Fibroblast of lung (primary cell): ENCODE measurements at regions not wholly inside any gene's neighbourhood (a gene's known extent, or its start where the extent isn't known, plus 50 kb on each side); places are given as distances from the start of the nearest gene placed in this dataset.
"Not testable (repeated sequence)": the region's sequence is repeated elsewhere in the genome, so short reads cannot be mapped to it uniquely, and the experiment has no call there.

ENCODE experiments used
- DNase-seq, 2 donors: peaks; one replicate each; pipeline versions ENCODE4 v3.0.0 to v3.0.0-alpha.2; 2010; ENCODE audit warnings: low read depth in 2 of 2
- H2AFZ ChIP-seq: 2 replicates; pipeline ENCODE4 v1.5.1; 2012; ENCODE audit warnings: low read length, control low read depth, inconsistent platforms
- H3K27ac ChIP-seq: 2 replicates; pipeline ENCODE4 v1.5.1; 2011; ENCODE audit warnings: low read length, control low read depth; ENCODE audit not compliant: insufficient read depth
- H3K27me3 ChIP-seq: 2 replicates; pipeline ENCODE4 v1.5.1; 2011; ENCODE audit warnings: mild to moderate bottlenecking, low read length; ENCODE audit not compliant: control insufficient read depth, insufficient read depth
- H3K36me3 ChIP-seq: 2 replicates; pipeline ENCODE4 v1.5.1; 2011; ENCODE audit warnings: low read length; ENCODE audit not compliant: control insufficient read depth, insufficient read depth
- H3K4me1 ChIP-seq: 2 replicates; pipeline ENCODE4 v1.5.1; 2011; ENCODE audit warnings: low read length; ENCODE audit not compliant: control insufficient read depth, insufficient read depth; ENCODE audit errors: extremely low read depth
- H3K4me2 ChIP-seq: 2 replicates; pipeline ENCODE4 v1.5.1; 2011; ENCODE audit warnings: low read length, control low read depth; ENCODE audit not compliant: insufficient read depth; ENCODE audit errors: extremely low read depth
- H3K4me3 ChIP-seq, 4 experiments: fragments of 200-600 bp in 1 of 4; sonication (generic) in 1 of 4; replicated peaks in 1 of 4; 2 replicates each; pipeline ENCODE4 v1.5.1; 2011 to 2016; ENCODE audit warnings: low read length in 4 of 4, low read depth in 3 of 4, mild to moderate bottlenecking in 3 of 4, control low read depth in 2 of 4, inconsistent platforms in 1 of 4, mixed read lengths in 1 of 4; ENCODE audit not compliant: insufficient read depth in 1 of 4; ENCODE audit errors: control extremely low read depth in 1 of 4
- H3K79me2 ChIP-seq: 2 replicates; pipeline ENCODE4 v1.5.1; 2012; ENCODE audit warnings: mild to moderate bottlenecking, low read length, inconsistent platforms; ENCODE audit not compliant: control insufficient read depth, insufficient read depth
- H3K9ac ChIP-seq: 2 replicates; pipeline ENCODE4 v1.5.1; 2011; ENCODE audit warnings: mild to moderate bottlenecking, low read length, control low read depth; ENCODE audit not compliant: insufficient read depth
- H3K9me3 ChIP-seq: 2 replicates; pipeline ENCODE4 v1.5.1; 2012; ENCODE audit warnings: low read depth, low read length; ENCODE audit not compliant: control insufficient read depth, insufficient read depth
- H4K20me1 ChIP-seq: 2 replicates; pipeline ENCODE4 v1.5.1; 2011; ENCODE audit warnings: low read length; ENCODE audit not compliant: control insufficient read depth, insufficient read depth; ENCODE audit errors: extremely low read depth
- EZH2 ChIP-seq: IDR thresholded peaks from 2 replicates; pipeline ENCODE4 v1.5.1; 2012; ENCODE audit warnings: low read length, control low read depth, mild to moderate bottlenecking; ENCODE audit errors: missing control alignments
- TF ChIP-seq, protein P1 (sequence below), 2 donors: IDR thresholded peaks in 1 of 2; conservative IDR thresholded peaks in 1 of 2; 1 replicate in 1 of 2; 2 replicates in 1 of 2; pipeline ENCODE4 v1.5.1; 2011 to 2012; ENCODE audit warnings: low read length in 2 of 2, control low read depth in 1 of 2, inconsistent platforms in 1 of 2, low read depth in 1 of 2, mild to moderate bottlenecking in 1 of 2

DNA sequence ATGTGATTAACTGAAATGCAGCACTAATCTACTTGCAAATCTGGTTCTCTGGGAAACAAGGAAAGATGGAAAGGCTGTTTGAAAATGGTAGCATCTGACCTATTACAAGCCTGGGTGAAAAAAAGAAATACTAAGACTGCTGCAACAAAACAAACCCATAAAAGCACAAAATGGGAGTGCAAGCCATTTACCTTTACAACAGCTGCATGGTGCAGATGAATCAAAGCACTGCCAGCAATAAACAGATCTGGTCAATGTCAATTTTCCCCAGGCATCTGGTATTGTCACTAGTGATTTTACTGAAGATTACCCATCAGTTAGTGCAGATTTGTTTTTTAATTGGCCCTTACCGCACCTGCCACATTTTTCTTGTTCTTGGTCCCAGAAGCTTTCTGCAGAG, 1341.7 kb downstream of the PLA2G4A start:
- H3K79me2 ChIP-seq = no peaks in the 10 kb centered on the region

GRCh38 chr1:188170935-188171334, 1342.2 kb downstream of the PLA2G4A start:
- TF ChIP-seq EZH2 = no peak
- TF ChIP-seq, protein P1, sequence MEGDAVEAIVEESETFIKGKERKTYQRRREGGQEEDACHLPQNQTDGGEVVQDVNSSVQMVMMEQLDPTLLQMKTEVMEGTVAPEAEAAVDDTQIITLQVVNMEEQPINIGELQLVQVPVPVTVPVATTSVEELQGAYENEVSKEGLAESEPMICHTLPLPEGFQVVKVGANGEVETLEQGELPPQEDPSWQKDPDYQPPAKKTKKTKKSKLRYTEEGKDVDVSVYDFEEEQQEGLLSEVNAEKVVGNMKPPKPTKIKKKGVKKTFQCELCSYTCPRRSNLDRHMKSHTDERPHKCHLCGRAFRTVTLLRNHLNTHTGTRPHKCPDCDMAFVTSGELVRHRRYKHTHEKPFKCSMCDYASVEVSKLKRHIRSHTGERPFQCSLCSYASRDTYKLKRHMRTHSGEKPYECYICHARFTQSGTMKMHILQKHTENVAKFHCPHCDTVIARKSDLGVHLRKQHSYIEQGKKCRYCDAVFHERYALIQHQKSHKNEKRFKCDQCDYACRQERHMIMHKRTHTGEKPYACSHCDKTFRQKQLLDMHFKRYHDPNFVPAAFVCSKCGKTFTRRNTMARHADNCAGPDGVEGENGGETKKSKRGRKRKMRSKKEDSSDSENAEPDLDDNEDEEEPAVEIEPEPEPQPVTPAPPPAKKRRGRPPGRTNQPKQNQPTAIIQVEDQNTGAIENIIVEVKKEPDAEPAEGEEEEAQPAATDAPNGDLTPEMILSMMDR (conservative IDR thresholded peaks at IDR 0.05 in 1 of 2, IDR thresholded peaks at IDR 0.05 in 1 of 2; ENCODE audit: low read depth in 1 of 2, low read length in 2 of 2) = no peak
- no peak overlapping the region for H3K27ac ChIP-seq
- H3K4me3 ChIP-seq = no peak overlapping the region

More for the DNA sequence above, 1341.7 kb downstream of the PLA2G4A start:
- H3K9ac ChIP-seq = no peak overlapping the region
- H3K9me3 ChIP-seq = no peaks in the 10 kb centered on the region
- H3K36me3 ChIP-seq = no peaks in the 10 kb centered on the region
- H4K20me1 ChIP-seq = no peaks in the 10 kb centered on the region
- no peak for DNase-seq
- no peak overlapping the region for H3K4me3 ChIP-seq
- no peak for TF ChIP-seq EZH2
- TF ChIP-seq, protein P1 (conservative IDR thresholded peaks at IDR 0.05 in 1 of 2, IDR thresholded peaks at IDR 0.05 in 1 of 2; ENCODE audit: low read depth in 1 of 2, low read length in 2 of 2) = no peak
- no peak overlapping the region for H3K4me2 ChIP-seq
- H3K27me3 ChIP-seq = no peaks in the 10 kb centered on the region
- no peak overlapping the region for H2AFZ ChIP-seq
- H3K27ac ChIP-seq = no peak overlapping the region
- H3K4me1 ChIP-seq = no peaks in the 10 kb centered on the region

DNA sequence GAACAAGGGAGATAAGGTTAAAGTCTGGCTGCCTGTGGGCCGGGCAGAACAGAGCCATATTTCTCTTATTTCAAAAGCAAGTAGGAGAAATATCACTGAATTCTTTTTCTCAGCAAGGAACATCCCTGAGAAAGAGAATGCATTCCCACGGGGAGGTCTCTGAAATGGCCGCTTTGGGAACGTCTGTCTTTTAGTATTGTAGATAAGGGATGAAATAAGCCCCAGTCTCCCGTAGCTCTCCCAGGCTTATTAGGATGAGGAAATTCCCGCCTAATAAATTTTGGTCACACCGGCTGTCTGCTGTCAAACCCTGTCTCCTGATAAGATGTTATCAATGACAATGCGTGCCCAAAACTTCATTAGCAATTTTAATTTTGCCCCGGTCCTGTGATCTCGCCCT, 1353.3 kb downstream of the PLA2G4A start:
- not testable (repeated sequence) for H3K4me1 ChIP-seq, H2AFZ ChIP-seq, H4K20me1 ChIP-seq, H3K4me2 ChIP-seq, H3K27ac ChIP-seq, H3K9ac ChIP-seq, H3K27me3 ChIP-seq, H3K36me3 ChIP-seq, H3K9me3 ChIP-seq, H3K4me3 ChIP-seq, DNase-seq, H3K79me2 ChIP-seq

More at GRCh38 chr1:188170935-188171334, 1342.2 kb downstream of the PLA2G4A start:
- H3K36me3 ChIP-seq = no peaks in the 10 kb centered on the region
- H2AFZ ChIP-seq = no peak overlapping the region
- H3K4me1 ChIP-seq = no peaks in the 10 kb centered on the region
- H3K9ac ChIP-seq = no peak overlapping the region
- no peaks in the 10 kb centered on the region for H3K79me2 ChIP-seq
- H3K9me3 ChIP-seq = no peaks in the 10 kb centered on the region
- H3K27me3 ChIP-seq = no peaks in the 10 kb centered on the region
- no peak for DNase-seq
- no peaks in the 10 kb centered on the region for H4K20me1 ChIP-seq
- no peak overlapping the region for H3K4me2 ChIP-seq
